NOMO-1 treated with DMSO at 0.1 percent for 48 hours (cell line): ENCODE measurements at regions not wholly inside any gene's neighbourhood (a gene's known extent, or its start where the extent isn't known, plus 50 kb on each side); places are given as distances from the start of the nearest gene placed in this dataset.
"Not testable (repeated sequence)": the region's sequence is repeated elsewhere in the genome, so short reads cannot be mapped to it uniquely, and the experiment has no call there.

Source experiments
- DNase-seq: peaks from one replicate; lab custom pipeline; 2025; ENCODE audit not compliant: unreplicated experiment; lab: John Stamatoyannopoulos, UW

DNA sequence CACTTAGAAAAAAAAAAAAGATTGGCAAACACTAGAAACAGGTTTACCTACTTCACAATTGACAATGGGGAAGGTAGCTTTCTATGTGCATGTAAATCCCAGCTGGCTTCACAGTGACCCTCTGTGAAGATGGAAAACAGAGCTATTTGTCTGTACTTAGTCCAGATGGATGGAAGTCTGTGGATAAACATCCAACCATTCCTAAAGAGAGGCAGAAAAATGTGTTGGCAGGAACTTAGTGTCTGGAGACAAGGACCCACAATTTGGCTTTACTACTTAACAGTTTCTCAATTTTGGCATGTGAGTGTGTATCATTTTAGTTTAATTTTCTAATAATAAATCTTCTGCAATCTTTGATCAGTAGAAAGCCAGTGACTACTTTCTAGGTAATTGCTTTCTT is 154.4 kb downstream of the RAD51AP2 start:
- no peak for DNase-seq

- no peak for DNase-seq
These were observed 155.3 kb downstream of the RAD51AP2 start for GRCh38 chr2:17362956-17363355.

- DNase-seq, result no peak
These were observed 162.5 kb downstream of the RAD51AP2 start for GRCh38 chr2:17355608-17356329.

DNA sequence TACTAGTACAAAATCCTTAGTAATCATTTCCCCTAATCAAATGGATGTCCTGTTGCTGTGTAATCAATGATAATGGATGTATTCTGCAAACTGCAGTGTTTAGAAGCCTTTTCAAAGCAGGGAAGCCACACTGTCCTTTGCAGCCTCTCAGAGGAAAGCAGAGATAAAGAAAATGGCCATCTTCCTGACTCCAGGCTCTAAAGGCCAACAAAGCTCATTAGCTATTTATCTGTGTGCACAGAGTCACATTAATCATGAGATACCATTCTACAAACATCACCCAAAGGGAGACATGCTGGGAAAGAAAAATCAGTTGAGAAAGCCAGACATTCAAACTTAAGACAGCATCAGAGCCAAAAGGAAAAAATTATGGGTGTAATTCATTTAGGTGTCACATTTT is 165.0 kb downstream of the RAD51AP2 start:
- no peak for DNase-seq

DNA sequence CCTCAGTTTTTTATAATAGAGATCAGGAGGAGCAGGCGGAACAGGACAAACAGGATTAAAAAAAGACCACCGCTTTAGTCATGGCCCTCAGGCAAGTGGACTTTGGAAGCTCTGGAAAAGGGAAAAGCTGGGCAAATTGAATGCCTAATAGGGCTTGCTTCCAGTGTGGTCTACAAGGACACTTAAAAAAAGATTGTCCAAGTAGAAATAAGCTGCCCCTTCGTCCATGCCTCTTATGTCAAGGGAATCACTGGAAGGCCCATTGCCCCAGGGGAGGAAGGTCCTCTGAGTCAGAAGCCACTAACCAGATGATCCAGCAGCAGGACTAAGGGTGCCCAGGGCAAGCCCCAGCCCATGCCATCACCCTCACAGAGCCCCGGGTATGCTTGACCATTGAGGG is 175.5 kb downstream of the RAD51AP2 start:
- DNase-seq, result not testable (repeated sequence)

DNA sequence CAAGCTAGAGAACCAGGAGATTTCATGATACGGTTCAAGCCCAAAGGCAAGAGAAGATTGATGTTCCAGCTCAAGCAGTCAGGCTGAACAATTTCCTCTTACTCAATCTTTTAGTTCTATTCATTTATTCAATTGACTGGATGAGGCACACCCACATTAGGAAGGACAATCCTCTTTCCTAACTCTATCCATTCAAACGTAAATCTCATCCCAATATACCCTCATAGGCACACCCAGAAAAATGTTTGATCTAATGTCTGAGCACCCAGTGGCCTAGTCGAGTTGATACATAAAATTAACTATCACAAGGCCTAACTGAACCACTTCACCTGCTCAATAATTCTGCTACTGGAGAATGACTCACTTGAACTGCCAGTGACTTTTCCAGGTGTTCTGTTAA is 180.7 kb downstream of the RAD51AP2 start:
- DNase-seq, result no peak

- DNase-seq, result no peak
These were observed 181.8 kb downstream of the RAD51AP2 start for GRCh38 chr2:17336458-17336857.

DNA sequence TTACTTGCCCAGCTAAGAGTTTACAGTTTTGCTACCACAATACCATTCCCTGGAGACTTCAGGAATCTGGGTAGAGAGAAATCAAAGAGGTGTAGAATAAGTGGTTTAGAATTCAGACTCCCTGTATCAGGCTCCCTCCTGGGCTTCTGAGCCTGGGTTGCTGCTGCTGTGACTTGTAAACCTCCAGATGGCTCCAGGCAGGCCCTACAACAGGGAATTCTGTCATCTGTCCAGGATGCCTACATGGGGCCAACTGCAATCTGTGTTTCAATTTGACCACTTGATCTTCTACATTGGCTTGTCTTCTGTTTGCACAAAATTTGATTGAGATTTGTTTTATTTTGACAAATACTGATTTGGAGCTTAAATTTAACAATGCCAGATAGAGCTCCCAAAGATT is 183.9 kb downstream of the RAD51AP2 start:
- no peak for DNase-seq

GRCh38 chr2:17331636-17332035 is 186.6 kb downstream of the RAD51AP2 start:
- no peak for DNase-seq

GRCh38 chr2:17328161-17328560 is 190.1 kb downstream of the RAD51AP2 start:
- DNase-seq, result no peak

GRCh38 chr2:17327649-17328048 is 190.6 kb downstream of the RAD51AP2 start:
- no peak for DNase-seq

DNA sequence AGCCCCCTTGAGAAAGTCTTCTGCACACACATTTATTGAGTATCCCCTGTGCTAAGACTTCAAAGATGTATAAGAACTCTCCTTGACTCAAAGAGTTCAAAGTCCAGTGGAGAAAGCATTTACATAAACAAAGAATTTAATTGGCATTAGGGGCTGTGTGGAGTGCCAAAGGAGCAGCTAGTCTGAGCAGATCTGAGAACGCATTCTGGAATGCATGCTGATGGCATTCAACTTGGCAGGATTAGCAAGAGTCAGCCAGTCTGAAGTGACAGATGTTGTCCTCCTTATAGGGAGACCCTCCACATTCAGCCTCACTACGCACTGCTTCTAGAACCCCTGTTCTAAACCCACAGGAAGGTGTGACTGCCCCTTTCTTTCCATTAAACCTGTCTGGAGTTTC is 191.5 kb downstream of the RAD51AP2 start:
- DNase-seq, result no peak

- DNase-seq, result no peak
These were observed 194.5 kb downstream of the RAD51AP2 start for GRCh38 chr2:17323697-17324096.

GRCh38 chr2:17322461-17322860 is 195.8 kb downstream of the RAD51AP2 start:
- DNase-seq, result no peak

- no peak for DNase-seq
These were observed 199.2 kb downstream of the RAD51AP2 start for GRCh38 chr2:17319090-17319489.

GRCh38 chr2:17318013-17318412 is 200.2 kb downstream of the RAD51AP2 start:
- no peak for DNase-seq

DNA sequence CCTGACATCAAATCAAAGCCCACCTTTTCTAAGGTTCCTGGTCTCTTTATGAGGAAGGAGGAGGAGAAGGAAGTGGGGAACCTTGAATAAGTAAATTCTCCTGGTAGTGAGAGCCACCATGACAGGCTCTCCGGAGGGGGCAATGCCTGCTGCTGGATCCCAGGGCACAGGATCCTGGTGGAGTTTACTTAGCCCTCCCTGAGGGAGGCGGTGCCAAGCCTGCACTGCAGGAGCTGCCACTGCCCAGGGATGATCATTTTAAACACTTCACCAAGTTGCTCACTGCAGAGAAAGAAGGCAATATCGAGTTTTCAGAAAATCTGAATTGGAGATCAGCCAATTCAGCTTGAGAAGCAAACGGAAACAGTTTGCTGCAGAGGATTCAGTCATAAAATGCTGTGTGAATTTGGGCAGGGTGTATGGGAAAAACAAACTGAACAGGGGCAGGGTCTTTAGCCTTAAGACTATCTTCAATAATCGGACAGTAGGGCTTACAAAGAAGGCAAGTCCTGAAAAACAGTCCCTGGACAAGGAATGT is 200.7 kb downstream of the RAD51AP2 start:
- DNase-seq, result no peak

- DNase-seq, result no peak
These were observed 205.0 kb downstream of the RAD51AP2 start for GRCh38 chr2:17313261-17313660.

DNA sequence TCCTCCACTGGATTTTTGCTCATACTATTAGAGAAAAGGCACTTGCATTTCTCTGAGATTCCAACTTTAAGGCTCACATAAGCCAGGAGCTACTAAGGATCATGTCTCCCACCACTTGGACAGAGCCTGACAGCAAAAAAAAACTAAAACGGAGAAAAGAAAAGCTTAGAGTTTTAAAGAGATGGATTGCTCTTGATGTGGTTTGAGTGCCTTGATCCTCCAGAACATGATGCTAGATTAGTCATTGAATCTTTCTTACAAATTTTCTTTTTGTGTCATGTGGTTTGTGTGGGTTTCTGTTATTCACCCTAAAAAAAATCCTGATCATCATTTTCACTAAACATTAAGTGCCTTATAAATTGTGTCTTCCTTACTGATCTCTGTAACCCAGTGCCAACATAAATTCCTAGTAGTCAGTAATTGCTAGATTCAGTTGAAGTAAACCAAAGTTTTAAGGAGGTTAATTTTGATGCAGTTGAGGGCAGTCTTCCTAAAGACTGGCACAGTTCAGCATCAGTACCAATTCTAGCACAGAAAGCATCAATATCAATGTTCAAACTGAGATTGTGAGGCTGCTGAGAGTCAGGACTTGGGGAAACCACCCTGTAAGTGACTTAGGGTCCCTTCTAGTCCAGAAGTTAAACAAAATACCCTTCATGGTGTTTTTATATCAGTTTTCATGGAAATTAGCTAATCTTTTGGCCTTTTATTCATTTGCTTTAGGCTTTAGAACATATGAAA is 206.3 kb downstream of the RAD51AP2 start:
- DNase-seq, result no peak

GRCh38 chr2:17311106-17311619 is 207.1 kb downstream of the RAD51AP2 start:
- DNase-seq, result no peak

- peak; percentile 17 for DNase-seq
These were observed 208.4 kb downstream of the RAD51AP2 start for GRCh38 chr2:17309741-17310339.

DNA sequence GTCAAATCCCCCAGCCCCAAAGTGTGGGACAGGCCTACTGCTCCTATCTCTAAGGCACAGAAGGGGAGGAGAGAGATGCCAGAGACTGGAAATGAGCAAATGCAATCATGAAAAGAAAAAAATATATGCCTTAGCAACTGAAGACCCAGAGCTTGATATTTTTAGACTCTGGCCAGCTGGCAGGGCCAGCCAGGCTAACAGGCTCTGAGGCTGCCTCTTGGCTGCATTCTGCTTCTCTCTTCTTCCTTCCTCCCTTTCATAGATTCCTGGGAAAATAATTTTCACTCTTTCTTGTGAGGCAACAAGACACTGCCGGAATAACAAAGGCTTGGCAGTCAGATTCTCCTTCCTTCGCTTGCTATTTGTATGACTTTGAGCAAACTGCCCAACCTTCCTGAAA is 209.1 kb downstream of the RAD51AP2 start:
- no peak for DNase-seq
